Stimulated activated CD8-positive, alpha-beta memory T cell treated with anti-CD3 and anti-CD28 coated beads, Interleukin-2, amount 100 ng/mL, for 48 hours (primary cell): ENCODE measurements at regions not wholly inside any gene's neighbourhood (a gene's known extent, or its start where the extent isn't known, plus 50 kb on each side); places are given as distances from the start of the nearest gene placed in this dataset.
"Not testable (repeated sequence)": the region's sequence is repeated elsewhere in the genome, so short reads cannot be mapped to it uniquely, and the experiment has no call there.

Source experiments
- DNase-seq, 2 donors: peaks; one replicate each; pipeline ENCODE4 v3.0.0-alpha.2; 2020; ENCODE audit warnings: low read depth in 2 of 2

DNA sequence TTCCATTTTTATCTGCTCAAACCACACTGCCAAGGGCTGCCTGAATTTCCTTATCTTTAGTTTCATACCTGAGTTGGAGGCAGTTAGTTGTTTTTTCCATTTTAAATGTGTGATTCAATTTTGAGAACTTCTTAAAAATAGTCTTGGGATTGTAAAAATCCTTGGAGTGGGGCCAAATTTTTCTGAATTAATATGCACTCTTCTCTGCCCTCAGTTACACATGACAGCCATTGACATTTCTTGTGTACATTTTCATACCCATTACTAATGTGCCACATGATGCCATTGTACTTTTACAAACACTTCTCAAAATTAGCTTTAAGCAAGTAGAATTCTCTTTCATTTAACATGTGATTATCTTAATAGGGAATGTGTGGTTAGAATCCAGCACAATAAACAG, 141.7 kb downstream of the C3orf38 start:
- DNase-seq = no peak

DNA sequence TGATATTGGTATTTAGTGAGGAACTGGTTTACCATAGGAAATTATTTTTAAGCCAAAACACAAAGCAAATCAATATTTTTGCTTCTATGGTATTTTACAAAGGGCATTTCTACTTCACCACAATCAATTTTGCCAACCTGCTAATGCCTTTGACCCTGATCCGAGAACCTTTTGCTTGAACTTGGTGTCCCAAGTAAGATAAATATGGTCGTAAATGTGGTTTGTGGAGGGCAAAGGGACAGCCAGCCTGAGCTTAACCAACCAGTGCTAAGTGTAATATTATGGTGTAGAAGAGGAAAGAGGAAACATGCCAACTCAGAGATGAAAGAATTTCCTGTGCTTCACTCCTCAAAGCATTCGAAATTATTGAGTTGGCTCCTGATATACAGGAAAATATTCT, 148.4 kb downstream of the C3orf38 start:
- no peak for DNase-seq

- no peak for DNase-seq
These were observed 151.7 kb downstream of the C3orf38 start for GRCh38 chr3:88301273-88301995.

DNA sequence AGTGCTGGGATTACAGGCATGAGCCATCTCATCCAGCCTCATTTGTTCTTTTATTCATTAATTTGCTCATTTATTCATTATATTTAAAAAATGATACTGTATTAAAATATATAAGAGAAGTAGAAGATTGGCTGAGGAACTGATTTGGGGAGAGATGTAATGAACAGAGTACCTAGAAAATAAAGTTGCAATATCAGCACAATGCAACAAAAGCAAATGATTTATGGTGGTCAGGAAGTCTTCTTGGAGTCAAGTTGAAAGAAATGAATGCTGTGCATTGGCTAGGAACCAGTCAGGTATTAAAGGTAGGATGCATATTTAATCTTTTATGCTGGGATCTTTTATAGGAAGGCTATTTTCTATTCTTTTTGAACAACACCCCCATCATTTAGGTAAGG, 152.2 kb downstream of the C3orf38 start:
- no peak for DNase-seq

GRCh38 chr3:88303331-88303904, 153.7 kb downstream of the C3orf38 start:
- DNase-seq = not testable (repeated sequence)

DNA sequence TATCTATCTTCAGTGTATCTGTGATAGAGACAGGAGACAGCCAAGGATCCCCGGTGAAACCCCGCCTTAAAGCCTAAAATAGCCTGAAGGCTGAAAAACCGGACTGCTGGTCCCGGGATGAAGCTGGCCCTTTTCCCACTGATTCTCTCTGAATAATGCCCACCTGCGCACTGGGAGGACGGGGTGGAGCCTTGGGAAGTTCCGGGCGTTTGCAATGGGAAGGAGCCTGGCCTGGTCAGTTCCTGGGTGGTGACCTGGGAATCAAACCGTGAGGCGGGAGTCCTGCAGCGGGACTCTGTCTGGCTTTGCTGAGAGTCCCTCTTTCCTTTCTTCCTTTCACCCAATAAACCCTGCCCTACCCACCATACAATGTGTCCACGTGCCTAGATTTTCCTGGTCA, 157.9 kb downstream of the C3orf38 start:
- no peak for DNase-seq

DNA sequence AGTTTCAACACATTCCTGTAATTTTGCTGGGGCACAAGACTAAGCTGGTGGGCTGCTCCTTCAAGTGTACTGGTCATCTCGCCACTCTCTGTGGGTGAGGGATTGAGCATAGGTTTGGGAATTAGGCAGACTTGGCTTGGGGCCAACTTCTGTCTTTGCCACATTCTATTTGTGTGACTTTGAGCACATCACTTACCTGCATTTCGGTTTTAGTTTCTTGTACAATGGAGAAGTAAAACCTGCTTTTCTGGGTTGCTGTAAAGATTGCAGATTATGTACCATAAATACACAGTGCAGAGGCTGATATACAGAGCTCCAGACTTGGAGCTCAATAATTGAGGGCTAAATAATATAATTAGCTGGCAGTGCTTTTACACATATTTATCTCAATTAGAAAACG, 162.1 kb downstream of the C3orf38 start:
- DNase-seq = no peak

DNA sequence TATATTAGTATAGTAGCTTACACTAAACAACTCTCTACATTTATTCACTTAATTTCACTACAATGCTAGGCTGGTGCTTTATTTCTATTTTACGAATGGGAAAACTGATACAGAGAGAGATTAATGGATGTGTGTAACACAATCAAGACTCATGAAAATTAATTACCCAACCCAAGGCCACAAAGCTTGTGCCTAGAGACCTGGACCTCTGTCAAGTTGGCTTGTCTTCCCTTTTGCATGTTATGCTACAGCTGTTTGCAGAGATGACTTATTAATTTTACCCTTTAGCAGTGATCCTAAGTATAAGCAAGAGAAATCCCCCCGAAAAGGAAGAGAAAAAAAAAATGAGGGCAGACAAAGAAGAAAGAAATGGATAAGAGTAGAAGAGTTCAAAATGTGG, 162.5 kb downstream of the C3orf38 start:
- DNase-seq = no peak

GRCh38 chr3:88318067-88318466, 168.3 kb downstream of the C3orf38 start:
- no peak for DNase-seq

GRCh38 chr3:88321363-88322050, 171.7 kb downstream of the C3orf38 start:
- no peak for DNase-seq

DNA sequence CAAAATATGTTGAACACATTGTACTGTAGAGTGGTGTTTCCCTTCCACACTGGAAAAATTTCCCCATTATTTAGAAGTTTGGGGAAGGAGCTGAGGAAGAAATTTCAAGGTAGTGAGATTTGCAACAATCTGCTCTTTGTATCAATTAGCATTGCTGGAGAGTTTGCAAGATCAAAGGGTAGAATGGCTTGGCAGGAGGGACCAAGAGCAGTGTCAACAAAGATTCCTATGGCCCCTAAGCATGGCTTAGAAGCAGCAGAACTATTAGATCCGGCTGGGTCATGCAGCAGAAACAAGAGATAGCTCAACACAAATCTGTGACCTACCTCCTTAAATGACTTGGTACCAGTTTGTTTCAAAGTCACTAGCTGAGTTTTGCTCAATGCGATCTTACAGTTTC, 175.0 kb downstream of the C3orf38 start:
- DNase-seq = no peak

GRCh38 chr3:88334187-88334868, 184.6 kb downstream of the C3orf38 start:
- no peak for DNase-seq

DNA sequence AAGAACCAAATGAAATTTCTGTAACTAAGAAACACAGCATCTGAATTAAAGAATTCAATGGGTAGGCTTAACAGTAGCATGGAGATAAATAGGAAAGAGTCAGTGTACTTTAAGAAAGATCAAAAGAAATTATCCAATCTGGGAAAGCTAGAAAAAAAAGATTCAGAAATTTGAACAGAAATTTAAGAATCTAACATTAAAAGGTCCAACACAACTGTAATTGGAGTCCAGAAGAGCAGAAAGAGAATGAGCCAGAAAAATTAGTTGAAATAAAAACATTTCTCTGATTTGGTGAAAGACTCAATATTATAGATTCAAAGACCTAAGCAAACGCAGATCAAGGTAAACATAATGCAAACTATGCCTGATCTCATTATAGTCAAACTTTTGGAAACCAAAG, 187.1 kb downstream of the C3orf38 start:
- no peak for DNase-seq

GRCh38 chr3:88343264-88343663, 193.5 kb downstream of the C3orf38 start:
- DNase-seq = no peak

- no peak for DNase-seq
These were observed 196.9 kb downstream of the C3orf38 start for GRCh38 chr3:88346643-88347042.

- DNase-seq = no peak
These were observed 212.7 kb downstream of the C3orf38 start for GRCh38 chr3:88362428-88362827.

- DNase-seq = no peak
These were observed 215.2 kb downstream of the C3orf38 start for GRCh38 chr3:88364926-88365325.

- DNase-seq = no peak
These were observed 219.6 kb downstream of the C3orf38 start for GRCh38 chr3:88369337-88369736.

- DNase-seq = no peak
These were observed 220.0 kb downstream of the C3orf38 start for GRCh38 chr3:88369767-88370166.

DNA sequence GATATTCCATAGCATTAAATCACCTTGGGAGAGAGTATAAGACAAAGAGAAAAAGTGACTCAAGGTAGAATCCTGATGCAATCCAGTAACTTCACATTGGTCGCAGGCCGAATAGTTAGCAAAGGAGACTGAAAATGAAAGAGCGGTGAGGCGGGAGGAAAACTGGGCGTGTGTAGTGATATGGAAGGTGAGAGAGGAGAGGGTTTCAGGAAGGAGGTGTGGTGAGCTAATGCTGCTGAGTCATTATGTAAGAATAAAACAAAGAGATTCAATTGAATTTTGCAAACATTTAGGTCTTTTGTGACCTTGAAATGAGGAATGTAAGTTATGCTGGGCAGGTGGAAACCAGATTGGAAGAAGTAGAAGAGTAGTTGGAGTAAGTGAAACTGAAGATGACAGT, 235.3 kb downstream of the C3orf38 start:
- DNase-seq = no peak

- no peak for DNase-seq
These were observed 248.8 kb downstream of the C3orf38 start for GRCh38 chr3:88398581-88398980.

DNA sequence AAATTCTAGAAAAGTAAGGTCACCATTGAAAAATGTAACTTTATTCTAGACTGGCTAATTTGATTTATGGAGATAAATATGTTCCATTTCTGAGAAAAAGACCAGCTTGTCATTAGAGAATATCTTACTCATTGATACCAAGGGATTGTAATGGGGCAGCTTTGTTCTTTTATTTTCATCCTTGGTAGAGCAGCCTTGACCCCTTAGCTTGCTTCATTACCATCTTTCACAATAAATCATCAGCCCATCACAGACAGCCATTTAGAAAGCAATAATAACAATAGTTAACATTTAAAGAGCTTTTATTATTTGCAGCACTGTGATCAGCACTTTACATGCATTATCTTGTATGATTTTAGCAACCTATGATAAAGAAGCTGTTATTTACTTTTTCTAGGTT, 253.6 kb downstream of the C3orf38 start:
- no peak for DNase-seq

GRCh38 chr3:88408097-88408496, 258.3 kb downstream of the C3orf38 start:
- no peak for DNase-seq
